NCI-H82 treated with DMSO at 0.1 percent for 48 hours (cell line): ENCODE measurements at regions not wholly inside any gene's neighbourhood (a gene's known extent, or its start where the extent isn't known, plus 50 kb on each side); places are given as distances from the start of the nearest gene placed in this dataset.

ENCODE experiments used
- DNase-seq: peaks from one replicate; lab custom pipeline; 2025; ENCODE audit not compliant: unreplicated experiment; lab: John Stamatoyannopoulos, UW

DNA sequence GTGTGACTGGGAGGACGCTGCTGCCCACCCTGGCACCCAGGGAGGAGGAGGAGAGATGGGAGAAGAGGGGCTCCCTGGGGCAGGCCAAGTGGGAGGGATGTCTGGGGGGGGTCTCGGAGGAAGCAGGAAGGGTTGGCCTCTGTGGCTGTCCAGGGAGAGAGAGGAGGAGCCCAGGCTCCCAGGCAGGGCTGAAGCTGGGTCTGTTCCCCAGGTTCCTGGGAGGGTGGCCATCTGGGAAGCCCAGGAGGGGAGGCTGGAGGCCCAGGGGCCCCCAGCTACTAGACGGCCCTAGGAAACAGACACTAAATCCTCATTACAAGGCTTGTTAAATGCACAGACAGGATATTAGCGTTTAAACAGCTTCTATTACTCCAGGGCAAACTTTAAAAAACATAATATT is 139.8 kb downstream of the ENGASE start:
- no peak for DNase-seq

DNA sequence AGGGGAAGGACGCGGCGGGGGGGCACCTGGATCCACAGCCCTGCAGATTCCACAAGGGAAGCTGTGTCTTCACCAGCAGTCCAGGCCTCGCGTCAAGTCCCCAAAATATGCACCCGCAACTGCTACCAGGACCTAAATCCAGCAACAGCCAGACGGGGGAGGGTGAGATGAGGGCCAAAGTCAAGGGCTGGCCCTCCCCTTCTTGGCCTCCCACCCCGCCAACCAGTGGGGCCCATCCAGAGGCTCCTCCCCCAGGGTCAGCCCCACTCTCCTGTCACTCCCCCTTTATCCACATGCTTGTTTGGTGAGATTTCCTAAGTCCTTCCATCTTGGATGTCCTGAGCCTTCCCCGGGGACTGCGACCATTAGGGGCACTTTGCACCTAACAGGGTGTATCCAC is 138.7 kb downstream of the ENGASE start:
- DNase-seq: no peak

DNA sequence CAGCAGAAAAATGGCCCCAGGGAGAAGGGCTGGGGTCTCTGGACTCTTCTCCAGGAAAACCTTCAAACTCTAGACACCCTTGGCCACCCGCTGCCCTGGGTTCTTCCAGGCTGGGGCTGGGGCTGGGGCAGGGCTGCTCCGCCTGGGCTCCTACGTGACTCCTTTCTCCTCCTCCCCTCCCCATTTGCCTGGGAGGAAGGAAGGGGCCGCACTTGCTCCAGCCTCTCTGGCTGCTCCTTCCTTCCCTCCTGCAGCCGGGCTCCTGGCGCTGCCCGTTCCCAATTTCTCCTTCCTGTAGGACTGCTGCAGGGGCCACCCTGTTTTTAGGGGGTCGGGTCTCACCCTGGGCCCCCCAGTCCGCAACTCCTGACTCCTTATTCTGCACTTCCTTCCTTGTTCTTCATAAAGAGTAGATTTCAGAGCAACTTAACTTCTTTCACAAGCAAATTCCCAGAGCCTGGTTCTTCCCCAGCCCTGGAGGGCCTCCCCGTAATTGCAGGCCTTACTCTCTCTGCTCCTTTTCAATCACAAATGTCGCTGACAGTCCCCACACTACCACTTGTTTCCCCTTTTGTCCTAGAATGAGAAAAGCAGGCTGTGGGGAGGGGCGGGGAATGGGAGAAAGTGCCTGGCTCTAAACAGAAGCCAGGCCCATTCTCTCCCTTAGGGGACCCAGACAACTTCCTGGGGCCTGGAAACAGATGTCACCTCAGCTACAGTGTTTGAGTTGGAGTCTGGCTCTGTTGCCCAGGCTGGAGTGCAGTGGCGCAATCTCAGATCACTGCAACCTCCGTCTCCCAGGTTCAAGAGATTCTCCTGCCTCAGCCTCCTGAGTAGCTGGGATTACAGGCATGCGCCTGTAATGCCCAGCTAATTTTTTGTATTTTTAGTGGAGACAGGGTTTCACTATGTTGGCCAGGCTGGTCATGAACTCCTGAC is 137.8 kb downstream of the ENGASE start:
- no peak for DNase-seq

DNA sequence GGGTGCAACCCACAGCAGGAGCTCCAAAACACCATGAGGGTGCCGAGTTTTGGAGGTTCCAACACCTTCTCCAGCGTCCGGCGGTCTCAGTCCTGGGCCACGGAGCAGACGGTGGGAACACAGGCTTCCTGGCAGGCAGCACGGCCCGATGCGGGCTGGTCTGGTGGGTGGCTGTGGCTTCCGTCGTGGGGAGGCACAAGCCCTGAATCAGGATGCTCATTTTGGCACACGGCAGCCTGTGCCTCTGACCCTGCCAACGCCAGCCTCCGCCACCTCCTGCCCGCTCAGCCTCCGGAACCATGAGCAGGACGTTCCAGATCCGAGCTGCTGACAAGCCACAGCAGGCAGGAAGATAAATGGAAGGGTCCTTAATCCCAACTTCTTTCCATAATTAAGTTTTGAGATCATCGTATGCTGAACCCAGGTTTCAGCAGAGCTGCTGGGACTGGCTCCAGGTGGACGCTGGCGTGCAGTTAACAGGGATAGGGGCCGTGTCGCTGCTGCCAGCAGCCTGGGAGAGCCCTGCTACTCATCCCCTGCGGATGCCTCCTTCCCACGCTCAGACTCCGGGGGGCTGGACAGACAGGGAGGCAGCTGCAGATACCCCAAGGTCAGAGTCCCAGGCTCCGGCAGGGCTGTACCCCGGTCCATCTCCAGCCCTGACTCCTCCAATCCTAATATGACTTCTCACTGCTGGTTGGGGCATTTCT is 136.6 kb downstream of the ENGASE start:
- peak; percentile 51 for DNase-seq

GRCh38 chr17:79210638-79211037 is 136.0 kb downstream of the ENGASE start:
- DNase-seq: no peak

GRCh38 chr17:79207960-79208359 is 133.3 kb downstream of the ENGASE start:
- DNase-seq: no peak

- no peak for DNase-seq
Measured at GRCh38 chr17:79205688-79206205, 131.1 kb downstream of the ENGASE start.

DNA sequence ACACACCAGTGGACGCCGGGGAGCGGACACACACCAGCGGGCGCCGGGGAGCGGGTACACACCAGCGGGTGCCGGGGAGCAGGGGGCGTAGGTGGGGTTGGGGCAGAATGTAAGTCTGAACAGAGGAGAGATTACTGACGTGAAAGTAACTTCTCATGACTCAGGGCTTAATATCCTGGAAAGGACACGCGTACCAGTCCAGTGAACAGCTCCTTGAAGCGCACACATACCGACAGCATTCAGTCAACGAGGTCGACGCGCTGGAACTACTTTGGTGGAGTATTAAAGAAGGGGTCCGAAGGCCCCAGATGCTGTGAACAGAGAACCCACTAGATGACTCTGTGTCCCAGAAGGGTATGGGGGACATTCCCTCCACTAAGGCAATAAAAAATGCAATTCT is 129.6 kb downstream of the ENGASE start:
- DNase-seq: no peak

- no peak for DNase-seq
Measured at GRCh38 chr17:79203657-79204056, 129.0 kb downstream of the ENGASE start.

DNA sequence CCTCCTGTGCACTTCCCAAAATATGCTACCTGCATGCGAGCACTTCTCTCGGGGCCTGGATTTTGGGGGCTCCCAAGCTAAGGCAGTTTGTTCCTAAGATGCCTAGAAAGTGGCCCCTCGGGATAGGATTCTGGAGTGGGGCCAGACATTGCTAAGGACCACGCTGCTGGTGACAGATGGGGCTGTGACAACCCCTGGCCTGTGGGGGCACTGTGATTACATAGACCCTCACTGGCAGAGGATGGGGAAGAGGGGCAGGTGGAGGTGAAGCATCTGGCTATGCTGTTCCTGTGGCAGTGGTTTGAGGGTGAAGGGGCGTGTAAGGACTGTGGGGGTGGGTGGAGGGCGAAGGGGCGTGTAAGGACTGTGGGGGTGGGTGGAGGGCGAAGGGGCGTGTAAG is 128.4 kb downstream of the ENGASE start:
- DNase-seq: peak; percentile 31

DNA sequence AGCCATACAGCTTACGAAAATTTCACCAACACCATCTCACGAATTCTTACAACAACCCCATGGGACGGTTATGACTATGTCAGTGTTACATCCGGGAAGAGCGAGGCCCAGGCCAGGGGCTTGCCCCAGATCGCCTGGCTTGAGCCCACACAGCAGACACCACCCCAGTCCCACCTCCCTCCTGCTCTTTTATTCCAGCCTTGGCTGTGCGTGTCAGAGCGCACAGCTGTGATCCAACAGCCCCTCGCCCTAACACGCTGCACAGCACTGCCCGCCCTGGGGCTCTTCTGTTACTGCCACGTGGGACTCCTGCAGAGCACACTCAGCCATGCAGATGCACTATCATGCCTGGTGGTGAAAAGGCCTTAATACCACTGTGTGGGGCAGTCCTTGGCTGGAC is 127.9 kb downstream of the ENGASE start:
- DNase-seq: no peak

GRCh38 chr17:79201536-79202227 is 127.1 kb downstream of the ENGASE start:
- no peak for DNase-seq

GRCh38 chr17:79201119-79201518 is 126.5 kb downstream of the ENGASE start:
- DNase-seq: no peak

GRCh38 chr17:79196913-79197312 is 122.3 kb downstream of the ENGASE start:
- DNase-seq: no peak

DNA sequence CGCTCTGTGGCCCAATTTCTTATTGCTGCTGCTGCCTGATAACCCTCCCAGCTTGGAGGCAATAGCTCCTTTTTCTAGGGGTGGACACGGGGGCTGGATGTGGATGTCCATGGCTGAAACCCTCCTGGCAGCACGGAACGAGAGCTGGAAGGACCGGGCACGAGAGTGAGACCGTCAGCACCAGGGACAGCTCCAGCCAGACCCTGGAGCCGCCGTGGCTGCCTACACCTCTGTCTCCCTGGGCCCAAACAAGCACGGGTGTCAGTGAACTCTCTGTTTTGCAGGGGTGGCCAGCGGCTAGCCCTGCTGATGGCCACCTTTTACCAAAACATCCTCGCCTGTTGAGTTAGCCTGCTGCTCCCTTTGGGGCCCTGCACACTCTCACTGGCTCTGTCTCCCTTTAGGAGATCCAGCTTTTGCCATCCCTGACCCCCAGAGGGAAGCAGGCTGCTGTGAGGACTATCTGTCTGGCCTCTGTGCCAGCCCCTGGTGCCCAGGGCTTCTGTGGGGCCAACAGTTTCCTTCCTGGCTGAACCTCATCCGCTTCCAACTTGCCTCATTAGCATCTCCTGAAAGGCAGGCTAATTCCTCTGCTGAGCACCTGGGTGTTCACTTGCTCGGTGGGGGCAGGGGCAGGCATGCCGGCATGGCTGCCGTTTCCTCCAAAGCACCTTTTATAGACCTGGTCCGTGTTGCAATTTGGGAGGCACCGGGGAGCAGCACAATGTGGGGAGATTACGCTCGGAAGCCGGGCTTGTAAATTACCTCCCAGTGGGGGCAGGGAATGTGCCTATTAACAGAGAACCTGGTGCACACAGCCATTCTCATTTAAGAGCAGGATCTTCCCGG is 118.1 kb downstream of the ENGASE start:
- DNase-seq: no peak

DNA sequence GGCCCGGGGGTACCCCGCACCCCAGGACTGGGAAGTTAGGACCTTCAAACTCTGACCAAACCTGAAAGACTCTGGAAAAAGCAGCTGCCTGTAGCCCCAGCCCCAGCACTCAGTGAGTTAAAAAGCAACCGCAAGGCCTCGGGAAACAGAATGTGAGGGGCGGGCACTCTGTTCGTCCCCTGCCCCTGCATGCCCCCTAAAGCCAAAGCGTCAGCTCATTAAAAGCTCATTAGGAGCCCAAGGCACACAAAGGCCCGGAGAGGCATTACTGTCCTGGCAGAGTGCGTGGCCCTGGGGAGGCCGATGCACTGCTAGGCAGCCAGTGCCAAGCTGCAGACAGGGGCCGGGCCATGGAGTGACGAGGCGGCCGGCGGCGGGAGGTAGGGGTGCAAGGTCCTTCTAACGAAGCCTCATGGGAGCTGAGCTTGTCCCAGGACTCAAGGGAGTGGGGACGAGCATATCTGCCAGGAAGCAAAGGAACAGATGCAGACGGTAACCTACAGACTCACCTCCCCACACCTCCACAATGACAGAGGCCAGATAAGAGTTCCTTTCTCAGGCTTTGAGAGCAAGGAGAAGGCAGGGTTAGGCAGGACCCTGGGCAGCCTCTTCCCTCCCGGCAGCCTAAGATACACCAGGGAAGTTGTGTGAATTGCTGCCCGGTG is 116.8 kb downstream of the ENGASE start:
- peak; percentile 54 for DNase-seq

GRCh38 chr17:79189305-79189704 is 114.7 kb downstream of the ENGASE start:
- peak; percentile 99 for DNase-seq

GRCh38 chr17:79188685-79189084 is 114.1 kb downstream of the ENGASE start:
- DNase-seq: no peak

DNA sequence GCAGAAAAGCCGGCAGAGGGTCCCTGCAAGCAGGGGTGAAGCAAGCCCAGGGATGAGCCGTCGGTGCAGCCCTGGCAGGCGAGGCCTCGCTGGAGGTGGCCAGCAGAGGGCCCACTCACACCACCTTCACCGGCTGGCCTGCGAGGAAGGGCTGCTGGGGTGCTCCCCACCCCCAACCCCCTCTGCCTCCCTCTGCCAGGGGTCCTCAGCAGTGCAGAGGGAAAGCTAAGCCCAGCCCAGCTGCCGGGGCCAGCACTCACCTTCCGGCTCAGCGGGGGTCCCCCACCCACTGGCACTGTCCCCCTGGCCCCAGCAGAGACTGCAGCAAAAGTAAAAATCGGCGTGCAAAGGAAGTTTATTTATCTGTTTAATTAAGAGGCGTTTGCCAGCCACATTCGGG is 113.4 kb downstream of the ENGASE start:
- DNase-seq: peak; percentile 26

DNA sequence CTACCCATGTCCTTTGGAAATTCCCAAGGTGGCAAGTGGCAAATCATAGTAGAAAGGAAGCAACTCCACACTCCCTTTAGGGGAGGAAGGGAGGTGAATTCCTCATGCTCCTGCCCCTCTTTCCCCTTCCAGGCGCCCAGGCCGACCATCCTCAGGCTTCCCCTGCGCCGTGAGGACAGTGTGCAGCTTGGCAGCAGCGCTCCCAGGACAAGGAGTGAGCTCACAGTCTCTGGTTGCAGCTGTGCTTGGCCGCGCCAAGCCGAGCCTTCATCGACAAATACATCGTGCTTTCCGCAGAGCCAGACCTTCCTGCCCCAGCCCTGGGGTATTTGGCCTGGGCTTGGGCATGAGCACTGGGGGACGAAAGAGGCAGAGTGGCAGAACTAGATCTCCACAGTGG is 112.6 kb downstream of the ENGASE start:
- DNase-seq: no peak
